B cell (primary cell): ENCODE measurements at regions not wholly inside any gene's neighbourhood (a gene's known extent, or its start where the extent isn't known, plus 50 kb on each side); places are given as distances from the start of the nearest gene placed in this dataset.

ENCODE experiments used
- EZH2 ChIP-seq: IDR thresholded peaks from 2 replicates; pipeline ENCODE4 v1.6.1; 2012; ENCODE audit warnings: borderline replicate concordance, low read depth, mild to moderate bottlenecking, moderate library complexity, low read length; ENCODE audit not compliant: insufficient read depth, poor library complexity, severe bottlenecking
- TF ChIP-seq, protein P1 (sequence below): fragments of 200-600 bp; IDR thresholded peaks from one replicate; pipeline ENCODE4 v1.8.0; 2022; ENCODE audit warnings: antibody characterized with exemption, mild to moderate bottlenecking

GRCh38 chrX:69088171-69088938, 76.9 kb downstream of the PJA1 start:
- TF ChIP-seq, protein P1, sequence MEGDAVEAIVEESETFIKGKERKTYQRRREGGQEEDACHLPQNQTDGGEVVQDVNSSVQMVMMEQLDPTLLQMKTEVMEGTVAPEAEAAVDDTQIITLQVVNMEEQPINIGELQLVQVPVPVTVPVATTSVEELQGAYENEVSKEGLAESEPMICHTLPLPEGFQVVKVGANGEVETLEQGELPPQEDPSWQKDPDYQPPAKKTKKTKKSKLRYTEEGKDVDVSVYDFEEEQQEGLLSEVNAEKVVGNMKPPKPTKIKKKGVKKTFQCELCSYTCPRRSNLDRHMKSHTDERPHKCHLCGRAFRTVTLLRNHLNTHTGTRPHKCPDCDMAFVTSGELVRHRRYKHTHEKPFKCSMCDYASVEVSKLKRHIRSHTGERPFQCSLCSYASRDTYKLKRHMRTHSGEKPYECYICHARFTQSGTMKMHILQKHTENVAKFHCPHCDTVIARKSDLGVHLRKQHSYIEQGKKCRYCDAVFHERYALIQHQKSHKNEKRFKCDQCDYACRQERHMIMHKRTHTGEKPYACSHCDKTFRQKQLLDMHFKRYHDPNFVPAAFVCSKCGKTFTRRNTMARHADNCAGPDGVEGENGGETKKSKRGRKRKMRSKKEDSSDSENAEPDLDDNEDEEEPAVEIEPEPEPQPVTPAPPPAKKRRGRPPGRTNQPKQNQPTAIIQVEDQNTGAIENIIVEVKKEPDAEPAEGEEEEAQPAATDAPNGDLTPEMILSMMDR, result no peak
- TF ChIP-seq EZH2, result no peak
